Mesenchymal stem cell (in vitro differentiated cells and primary cell): ENCODE measurements at regions not wholly inside any gene's neighbourhood (a gene's known extent, or its start where the extent isn't known, plus 50 kb on each side); places are given as distances from the start of the nearest gene placed in this dataset.

Experiments
- DNase-seq: peaks from one replicate; pipeline ENCODE4 v3.0.0-alpha.2; 2013
- H2AFZ ChIP-seq: one replicate; pipeline ENCODE4 v1.6.1; 2013; ENCODE audit warnings: low read depth, mild to moderate bottlenecking, control low read depth, inconsistent platforms, low read length, moderate library complexity
- H2AK5ac ChIP-seq: 2 replicates; pipeline ENCODE4 v1.6.1; 2013; ENCODE audit warnings: low read length, moderate library complexity, mild to moderate bottlenecking, inconsistent platforms; ENCODE audit not compliant: severe bottlenecking
- H2BK120ac ChIP-seq: one replicate; pipeline ENCODE4 v1.6.1; 2013; ENCODE audit warnings: low read depth, mild to moderate bottlenecking, inconsistent platforms, low read length, moderate library complexity
- H2BK12ac ChIP-seq, 2 experiments: one replicate each; pipeline ENCODE4 v1.6.1; 2013; ENCODE audit warnings: inconsistent platforms in 2 of 2, low read length in 2 of 2, mild to moderate bottlenecking in 2 of 2, moderate library complexity in 2 of 2, control low read depth in 1 of 2
- H2BK15ac ChIP-seq: one replicate; pipeline ENCODE4 v1.6.1; 2013; ENCODE audit warnings: mild to moderate bottlenecking, low read depth, inconsistent platforms; ENCODE audit not compliant: poor library complexity, severe bottlenecking
- H2BK5ac ChIP-seq: 2 replicates; pipeline ENCODE4 v1.6.1; 2013; ENCODE audit warnings: low read depth, mild to moderate bottlenecking, low read length, control low read depth, inconsistent platforms; ENCODE audit not compliant: poor library complexity, severe bottlenecking
- H3K14ac ChIP-seq, 2 experiments: one replicate each; pipeline ENCODE4 v1.6.1; 2013; ENCODE audit warnings: inconsistent platforms in 2 of 2, low read length in 2 of 2, control low read depth in 1 of 2, mild to moderate bottlenecking in 1 of 2, moderate library complexity in 1 of 2
- H3K18ac ChIP-seq, 2 experiments: one replicate each; pipeline ENCODE4 v1.6.1; 2013; ENCODE audit warnings: inconsistent platforms in 2 of 2, low read length in 2 of 2, control low read depth in 1 of 2, low read depth in 1 of 2, mild to moderate bottlenecking in 1 of 2
- H3K23ac ChIP-seq, 2 experiments: one replicate each; pipeline ENCODE4 v1.6.1; 2013; ENCODE audit warnings: inconsistent platforms in 2 of 2, low read length in 2 of 2, mild to moderate bottlenecking in 2 of 2, moderate library complexity in 2 of 2, control low read depth in 1 of 2
- H3K27ac ChIP-seq: 2 replicates; pipeline ENCODE4 v1.5.1; 2013; ENCODE audit warnings: mild to moderate bottlenecking, moderate library complexity, low read length, control low read depth, inconsistent platforms; ENCODE audit not compliant: poor library complexity, severe bottlenecking
- H3K27me3 ChIP-seq, 2 experiments: 2 replicates each; pipeline versions ENCODE4 v1.6.1 to v1.7.0; 2013; ENCODE audit warnings: low read length in 2 of 2, mild to moderate bottlenecking in 2 of 2, moderate library complexity in 2 of 2, control low read depth in 1 of 2, inconsistent platforms in 1 of 2; ENCODE audit not compliant: control insufficient read depth in 1 of 2, insufficient read depth in 1 of 2
- H3K36me3 ChIP-seq, 2 experiments: 2 replicates each; pipeline versions ENCODE4 v1.6.1 to v1.7.0; 2013; ENCODE audit warnings: low read length in 2 of 2, control low read depth in 1 of 2, inconsistent platforms in 1 of 2, low read depth in 1 of 2, mild to moderate bottlenecking in 1 of 2; ENCODE audit not compliant: insufficient read depth in 2 of 2, control insufficient read depth in 1 of 2
- H3K4ac ChIP-seq, 2 experiments: one replicate each; pipeline ENCODE4 v1.6.1; 2013; ENCODE audit warnings: inconsistent platforms in 2 of 2, low read length in 2 of 2, mild to moderate bottlenecking in 2 of 2, moderate library complexity in 2 of 2, control low read depth in 1 of 2, low read depth in 1 of 2
- H3K4me1 ChIP-seq: 2 replicates; pipeline ENCODE4 v1.6.1; 2013; ENCODE audit warnings: low read depth, low read length, control low read depth; ENCODE audit not compliant: control insufficient read depth, insufficient read depth
- H3K4me2 ChIP-seq: 2 replicates; pipeline ENCODE4 v1.6.1; 2013; ENCODE audit warnings: low read length, mild to moderate bottlenecking, inconsistent platforms; ENCODE audit not compliant: poor library complexity, severe bottlenecking
- H3K4me3 ChIP-seq, 2 experiments: 2 replicates each; pipeline versions ENCODE4 v1.5.1 to v1.7.0; 2013; ENCODE audit warnings: low read length in 2 of 2, mild to moderate bottlenecking in 2 of 2, control low read depth in 1 of 2, low read depth in 1 of 2; ENCODE audit not compliant: insufficient read depth in 1 of 2
- H3K79me1 ChIP-seq: replicated peaks from 2 replicates; pipeline ENCODE4 v1.6.1; 2013; ENCODE audit warnings: mild to moderate bottlenecking, control low read depth, low read length, inconsistent platforms; ENCODE audit not compliant: poor library complexity, severe bottlenecking
- H3K9ac ChIP-seq: 2 replicates; pipeline ENCODE4 v1.7.0; 2013; ENCODE audit warnings: mild to moderate bottlenecking, low read length, moderate library complexity
- H3K9me3 ChIP-seq: 2 replicates; pipeline ENCODE4 v1.7.0; 2013; ENCODE audit warnings: mild to moderate bottlenecking, low read length; ENCODE audit not compliant: control insufficient read depth
- H4K8ac ChIP-seq: one replicate; pipeline ENCODE4 v1.6.1; 2013; ENCODE audit warnings: inconsistent platforms, mild to moderate bottlenecking, low read length, moderate library complexity
- H4K91ac ChIP-seq: one replicate; pipeline ENCODE4 v1.6.1; 2013; ENCODE audit warnings: mild to moderate bottlenecking, low read length, inconsistent platforms
- WGBS: methylation state at CpG from one replicate; pipeline ENCODE4 v1.1.7; 2013; ENCODE audit warnings: mixed read lengths; 5-methylcytosine and 5-hydroxymethylcytosine counted together

DNA sequence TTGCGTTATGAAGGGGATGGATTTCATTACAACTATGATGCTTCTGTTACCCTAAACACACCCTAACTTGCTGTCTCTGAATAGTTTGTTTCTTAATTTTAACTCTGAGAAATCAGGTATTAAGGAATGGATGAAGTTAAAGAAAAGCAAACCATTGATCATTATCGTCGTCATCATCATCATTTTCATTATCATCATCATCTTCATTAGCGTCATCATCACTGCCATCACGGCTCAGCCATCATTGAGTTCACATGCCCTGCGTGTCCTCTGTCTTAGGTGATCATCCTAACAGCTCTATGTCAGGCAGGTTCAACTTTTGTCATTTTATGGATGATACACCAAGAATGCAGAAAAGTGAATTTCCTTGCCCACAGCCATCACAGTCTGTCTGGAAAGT is 477.5 kb upstream of the EEF2KMT start:
- no peak overlapping the region for H2AFZ ChIP-seq
- WGBS: 88% methylated on average over 5 of the region's 6 CpGs
- H3K18ac ChIP-seq: no peak overlapping the region
- H2BK12ac ChIP-seq: no peak overlapping the region
- no peak overlapping the region for H3K9ac ChIP-seq
- no peaks in the 10 kb centered on the region for H3K9me3 ChIP-seq
- no peak overlapping the region for H2BK5ac ChIP-seq
- H3K79me1 ChIP-seq: no peaks in the 10 kb centered on the region
- no peaks in the 10 kb centered on the region for H3K4me1 ChIP-seq
- no peak for DNase-seq
- H2AK5ac ChIP-seq: no peak overlapping the region
- no peak overlapping the region for H4K8ac ChIP-seq
- no peak overlapping the region for H3K14ac ChIP-seq
- no peak overlapping the region for H3K4me3 ChIP-seq
- H2BK15ac ChIP-seq: no peak overlapping the region
- no peaks in the 10 kb centered on the region for H3K27me3 ChIP-seq
- no peak overlapping the region for H3K23ac ChIP-seq
- H3K27ac ChIP-seq: no peak overlapping the region
- no peak overlapping the region for H4K91ac ChIP-seq
- no peak overlapping the region for H3K4ac ChIP-seq
- H3K36me3 ChIP-seq: no peaks in the 10 kb centered on the region
- no peak overlapping the region for H3K4me2 ChIP-seq
- H2BK120ac ChIP-seq: no peak overlapping the region

DNA sequence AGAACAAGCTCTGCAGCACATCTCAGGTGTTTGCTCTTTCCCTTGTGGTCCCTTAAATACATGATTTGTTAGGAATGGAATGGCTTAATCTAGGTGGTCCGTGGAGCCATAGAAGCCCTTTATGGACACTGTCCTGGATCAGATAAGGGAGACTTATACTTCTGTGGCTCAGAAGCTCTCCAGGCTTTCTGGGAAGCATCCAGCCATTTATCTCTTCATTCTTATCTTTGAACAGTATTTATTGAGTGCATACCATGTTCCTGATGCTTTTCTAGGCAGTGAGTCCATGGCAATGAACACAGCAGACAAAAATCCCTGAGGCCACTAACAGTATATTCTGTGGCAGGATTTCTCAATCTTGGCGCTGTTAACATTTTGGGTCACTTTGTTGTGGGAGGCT is 474.5 kb upstream of the EEF2KMT start:
- Histone ChIP-seq H4K8ac (no peak overlapping the region), H3K4me1 (no peaks in the 10 kb centered on the region), H2BK5ac (no peak overlapping the region), H2BK120ac (no peak overlapping the region), H2BK15ac (no peak overlapping the region), H4K91ac (no peak overlapping the region), H3K23ac (no peak overlapping the region), H3K27ac (no peak overlapping the region), H3K79me1 (no peaks in the 10 kb centered on the region), H2BK12ac (no peak overlapping the region), H3K4me3 (no peak overlapping the region), H3K14ac (no peak overlapping the region), H3K36me3 (no peaks in the 10 kb centered on the region), H3K9ac (no peak overlapping the region), H3K4me2 (no peak overlapping the region), H3K18ac (no peak overlapping the region), H2AK5ac (no peak overlapping the region), H3K9me3 (no peaks in the 10 kb centered on the region), H2AFZ (no peak overlapping the region), H3K4ac (no peak overlapping the region), H3K27me3 (no peaks in the 10 kb centered on the region)
- no peak for DNase-seq
- WGBS: 58% methylated on average over 2 of the region's 2 CpGs

DNA sequence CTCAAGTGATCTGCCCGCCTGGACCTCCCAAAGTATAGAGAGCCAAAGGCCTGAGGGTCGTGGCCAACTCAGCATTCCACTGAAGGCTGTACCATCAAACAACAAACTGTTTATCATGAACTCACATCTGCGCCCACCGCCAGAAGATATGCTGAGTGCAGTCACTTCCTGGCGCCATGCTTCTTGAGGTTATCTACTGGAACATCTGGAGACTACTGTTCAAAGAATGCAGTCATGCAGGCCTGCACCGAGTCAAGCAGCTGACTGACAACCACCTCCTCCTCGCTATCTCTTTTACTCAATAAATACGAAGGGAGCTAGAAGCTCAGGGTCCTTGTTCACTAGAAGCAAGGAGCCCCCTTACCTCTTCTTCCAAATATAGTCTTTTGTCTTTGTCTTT is 473.9 kb upstream of the EEF2KMT start:
- H3K27ac ChIP-seq: no peak overlapping the region
- DNase-seq: no peak
- no peaks in the 10 kb centered on the region for H3K27me3 ChIP-seq
- H3K14ac ChIP-seq: no peak overlapping the region
- H3K9me3 ChIP-seq: no peaks in the 10 kb centered on the region
- 74% methylated on average over 8 of the region's 8 CpGs for WGBS
- H2AK5ac ChIP-seq: no peak overlapping the region
- no peak overlapping the region for H3K9ac ChIP-seq
- H4K91ac ChIP-seq: no peak overlapping the region
- H2AFZ ChIP-seq: no peak overlapping the region
- no peak overlapping the region for H2BK120ac ChIP-seq
- H2BK15ac ChIP-seq: no peak overlapping the region
- H3K4me1 ChIP-seq: no peaks in the 10 kb centered on the region
- no peak overlapping the region for H3K4me3 ChIP-seq
- no peak overlapping the region for H3K18ac ChIP-seq
- H3K4ac ChIP-seq: no peak overlapping the region
- H4K8ac ChIP-seq: no peak overlapping the region
- H3K23ac ChIP-seq: no peak overlapping the region
- H3K79me1 ChIP-seq: no peaks in the 10 kb centered on the region
- H2BK12ac ChIP-seq: no peak overlapping the region
- no peaks in the 10 kb centered on the region for H3K36me3 ChIP-seq
- no peak overlapping the region for H2BK5ac ChIP-seq
- no peak overlapping the region for H3K4me2 ChIP-seq

DNA sequence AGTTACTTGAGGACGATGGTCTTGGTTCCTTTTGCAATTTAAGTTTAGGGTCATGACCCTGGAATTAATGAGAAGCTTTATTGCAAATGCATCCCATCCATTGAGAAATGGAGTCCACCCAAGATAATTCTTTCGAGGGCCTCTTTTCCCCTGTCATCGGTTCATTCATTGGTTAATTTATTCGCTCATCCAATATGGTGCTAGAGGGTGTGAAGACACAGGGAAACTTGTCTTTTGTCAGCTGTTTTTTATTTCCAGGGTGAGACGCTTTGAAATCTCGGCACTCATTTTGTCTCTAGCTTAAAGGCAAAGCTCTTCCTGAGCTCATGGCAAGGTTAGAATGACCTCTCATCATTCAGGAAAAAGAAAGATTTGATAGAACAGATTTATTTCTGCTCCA is 464.2 kb upstream of the EEF2KMT start:
- WGBS: 81% methylated on average over 6 of the region's 6 CpGs

More for the DNA sequence above, 464.2 kb upstream of the EEF2KMT start:
- H3K9me3 ChIP-seq: peaks cover 8% of the 10 kb centered on the region
- no peak overlapping the region for H3K23ac ChIP-seq
- H2AK5ac ChIP-seq: no peak overlapping the region
- DNase-seq: no peak
- no peak overlapping the region for H2AFZ ChIP-seq
- no peak overlapping the region for H3K27ac ChIP-seq
- H3K4ac ChIP-seq: no peak overlapping the region
- H2BK120ac ChIP-seq: no peak overlapping the region
- H3K4me2 ChIP-seq: no peak overlapping the region
- H3K18ac ChIP-seq: no peak overlapping the region
- no peak overlapping the region for H3K14ac ChIP-seq
- H3K27me3 ChIP-seq: no peaks in the 10 kb centered on the region
- no peak overlapping the region for H2BK12ac ChIP-seq
- no peaks in the 10 kb centered on the region for H3K4me1 ChIP-seq
- H3K9ac ChIP-seq: no peak overlapping the region
- no peak overlapping the region for H3K4me3 ChIP-seq
- no peak overlapping the region for H4K91ac ChIP-seq
- no peak overlapping the region for H2BK5ac ChIP-seq
- H2BK15ac ChIP-seq: no peak overlapping the region
- H4K8ac ChIP-seq: no peak overlapping the region
- no peaks in the 10 kb centered on the region for H3K79me1 ChIP-seq
- no peaks in the 10 kb centered on the region for H3K36me3 ChIP-seq
